Subcutaneous abdominal adipose tissue (tissue), 5 donors: ENCODE measurements at regions not wholly inside any gene's neighbourhood (a gene's known extent, or its start where the extent isn't known, plus 50 kb on each side); places are given as distances from the start of the nearest gene placed in this dataset.
"Not testable (repeated sequence)": the region's sequence is repeated elsewhere in the genome, so short reads cannot be mapped to it uniquely, and the experiment has no call there.

Source experiments
- H3K27ac ChIP-seq: one replicate; pipeline ENCODE4 v1.7.0; 2013; ENCODE audit warnings: low read depth, mild to moderate bottlenecking, inconsistent platforms, low read length, moderate library complexity
- H3K27me3 ChIP-seq, 5 donors: one replicate each; pipeline ENCODE4 v1.7.0; 2013; ENCODE audit warnings: low read length in 5 of 5, inconsistent platforms in 1 of 5; ENCODE audit not compliant: control insufficient read depth in 5 of 5, insufficient read depth in 4 of 5
- H3K36me3 ChIP-seq, 5 donors: one replicate each; pipeline ENCODE4 v1.7.0; 2013; ENCODE audit warnings: low read length in 5 of 5; ENCODE audit not compliant: control insufficient read depth in 5 of 5, insufficient read depth in 5 of 5
- H3K4me1 ChIP-seq, 5 donors: one replicate each; pipeline ENCODE4 v1.7.0; 2013; ENCODE audit warnings: low read length in 5 of 5, mild to moderate bottlenecking in 3 of 5, moderate library complexity in 1 of 5; ENCODE audit not compliant: control insufficient read depth in 5 of 5, insufficient read depth in 5 of 5
- H3K4me3 ChIP-seq, 5 donors: one replicate each; pipeline ENCODE4 v1.7.0; 2013; ENCODE audit warnings: low read length in 5 of 5, low read depth in 1 of 5
- H3K9ac ChIP-seq, 5 donors: one replicate each; pipeline ENCODE4 v1.7.0; 2013; ENCODE audit warnings: low read length in 5 of 5, mild to moderate bottlenecking in 4 of 5, moderate library complexity in 3 of 5
- H3K9me3 ChIP-seq, 5 donors: one replicate each; pipeline ENCODE4 v1.7.0; 2013; ENCODE audit warnings: low read length in 5 of 5; ENCODE audit not compliant: control insufficient read depth in 5 of 5
- donor health status: healthy.
- donor health status: healthy.
- donor health status: healthy.
- donor health status: healthy.
- donor health status: healthy.

- Histone ChIP-seq H3K36me3 (no peaks in the 10 kb centered on the region), H3K9me3 (no peaks in the 10 kb centered on the region), H3K27ac (no peak overlapping the region), H3K4me3 (no peak overlapping the region), H3K27me3 (no peaks in the 10 kb centered on the region), H3K9ac (no peak overlapping the region), H3K4me1 (no peaks in the 10 kb centered on the region)
Observed at GRCh38 chr1:238384381-238384780, 493.7 kb upstream of the ZP4 start.

GRCh38 chr1:238380167-238380566, 489.4 kb upstream of the ZP4 start:
- Histone ChIP-seq H3K4me3 (no peak overlapping the region), H3K27ac (no peak overlapping the region), H3K36me3 (no peaks in the 10 kb centered on the region), H3K27me3 (no peaks in the 10 kb centered on the region), H3K9ac (no peak overlapping the region), H3K9me3 (no peaks in the 10 kb centered on the region), H3K4me1 (no peaks in the 10 kb centered on the region)

GRCh38 chr1:238379446-238379845, 488.7 kb upstream of the ZP4 start:
- H3K9ac ChIP-seq, H3K27me3 ChIP-seq, H3K9me3 ChIP-seq, H3K4me1 ChIP-seq, H3K36me3 ChIP-seq, H3K27ac ChIP-seq, H3K4me3 ChIP-seq: not testable (repeated sequence)

- H3K9ac ChIP-seq = no peak overlapping the region
- H3K4me1 ChIP-seq = no peaks in the 10 kb centered on the region
- no peaks in the 10 kb centered on the region for H3K36me3 ChIP-seq
- no peaks in the 10 kb centered on the region for H3K27me3 ChIP-seq
- no peaks in the 10 kb centered on the region for H3K9me3 ChIP-seq
- H3K27ac ChIP-seq = no peak overlapping the region
- no peak overlapping the region for H3K4me3 ChIP-seq
Observed at GRCh38 chr1:238377280-238377919, 486.7 kb upstream of the ZP4 start.

GRCh38 chr1:238370599-238370998, 479.9 kb upstream of the ZP4 start:
- H3K27ac ChIP-seq = no peak overlapping the region
- no peak overlapping the region for H3K9ac ChIP-seq
- no peaks in the 10 kb centered on the region for H3K4me1 ChIP-seq

GRCh38 chr1:238364214-238364892, 473.6 kb upstream of the ZP4 start:
- Histone ChIP-seq H3K9ac (no peak overlapping the region), H3K9me3 (peaks cover 0 to 2% (median 0%) of the 10 kb centered on the region in 5 donors), H3K4me1 (no peaks in the 10 kb centered on the region), H3K36me3 (no peaks in the 10 kb centered on the region), H3K4me3 (no peak overlapping the region), H3K27me3 (no peaks in the 10 kb centered on the region), H3K27ac (no peak overlapping the region)

More at GRCh38 chr1:238370599-238370998, 479.9 kb upstream of the ZP4 start:
- no peak overlapping the region for H3K4me3 ChIP-seq
- H3K36me3 ChIP-seq = no peaks in the 10 kb centered on the region
- peaks cover 0 to 2% (median 0%) of the 10 kb centered on the region in 5 donors for H3K9me3 ChIP-seq
- no peaks in the 10 kb centered on the region for H3K27me3 ChIP-seq

GRCh38 chr1:238360474-238360873, 469.8 kb upstream of the ZP4 start:
- Histone ChIP-seq H3K4me1 (no peaks in the 10 kb centered on the region), H3K27me3 (no peaks in the 10 kb centered on the region), H3K27ac (no peak overlapping the region), H3K9ac (no peak overlapping the region), H3K4me3 (no peak overlapping the region), H3K9me3 (no peaks in the 10 kb centered on the region), H3K36me3 (no peaks in the 10 kb centered on the region)

- H3K9me3 ChIP-seq = no peaks in the 10 kb centered on the region
- H3K27me3 ChIP-seq = no peaks in the 10 kb centered on the region
- H3K4me1 ChIP-seq = no peaks in the 10 kb centered on the region
- no peaks in the 10 kb centered on the region for H3K36me3 ChIP-seq
- H3K27ac ChIP-seq = no peak overlapping the region
- no peak overlapping the region for H3K9ac ChIP-seq
- no peak overlapping the region for H3K4me3 ChIP-seq
Observed at GRCh38 chr1:238350471-238350870, 459.7 kb upstream of the ZP4 start.

- Histone ChIP-seq H3K27ac (no peak overlapping the region), H3K4me3 (no peak overlapping the region), H3K4me1 (no peaks in the 10 kb centered on the region), H3K27me3 (no peaks in the 10 kb centered on the region), H3K36me3 (no peaks in the 10 kb centered on the region), H3K9me3 (no peaks in the 10 kb centered on the region), H3K9ac (no peak overlapping the region)
Observed at GRCh38 chr1:238346340-238346739, 455.6 kb upstream of the ZP4 start.

- no peak overlapping the region for H3K27ac ChIP-seq
- no peaks in the 10 kb centered on the region for H3K27me3 ChIP-seq
- no peak overlapping the region for H3K9ac ChIP-seq
- no peaks in the 10 kb centered on the region for H3K36me3 ChIP-seq
- H3K9me3 ChIP-seq = no peaks in the 10 kb centered on the region
- H3K4me3 ChIP-seq = no peak overlapping the region
- no peaks in the 10 kb centered on the region for H3K4me1 ChIP-seq
Observed at GRCh38 chr1:238345837-238346236, 455.1 kb upstream of the ZP4 start.
